ENCODE measurements at regions not wholly inside any gene's neighbourhood (a gene's known extent, or its start where the extent isn't known, plus 50 kb on each side); places are given as distances from the start of the nearest gene placed in this dataset.

DNA sequence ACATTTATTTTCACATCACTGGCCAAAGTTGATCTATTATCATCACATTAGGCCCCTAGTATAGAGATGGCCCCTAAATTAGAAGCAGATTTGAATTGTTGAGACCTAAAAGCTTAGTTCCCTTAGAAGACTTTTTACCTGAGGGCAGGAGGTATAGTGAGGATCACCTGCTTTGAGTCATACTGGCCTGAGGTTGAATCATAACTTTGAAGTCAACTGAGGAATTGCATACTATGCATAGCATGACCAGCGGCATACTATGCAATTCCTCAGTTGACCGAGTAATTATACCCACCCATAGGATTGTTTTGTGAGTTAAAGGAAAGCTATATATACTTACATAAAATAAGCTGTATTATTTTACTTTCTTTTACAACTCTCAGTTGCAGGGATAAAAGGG, 50.3 kb upstream of the DPH5 start:
- ATAC-seq = no peak
- intact Hi-C loops (cut with micrococcal nuclease; ENCODE audit: unreplicated experiment) = no loop called here
- no peak overlapping the region for H3K27ac ChIP-seq (ENCODE audit: low read length)
- no peak for TF ChIP-seq POLR2AphosphoS5 (IDR thresholded peaks at IDR 0.05; ENCODE audit: low read depth, low read length)
- TF ChIP-seq, protein P1, sequence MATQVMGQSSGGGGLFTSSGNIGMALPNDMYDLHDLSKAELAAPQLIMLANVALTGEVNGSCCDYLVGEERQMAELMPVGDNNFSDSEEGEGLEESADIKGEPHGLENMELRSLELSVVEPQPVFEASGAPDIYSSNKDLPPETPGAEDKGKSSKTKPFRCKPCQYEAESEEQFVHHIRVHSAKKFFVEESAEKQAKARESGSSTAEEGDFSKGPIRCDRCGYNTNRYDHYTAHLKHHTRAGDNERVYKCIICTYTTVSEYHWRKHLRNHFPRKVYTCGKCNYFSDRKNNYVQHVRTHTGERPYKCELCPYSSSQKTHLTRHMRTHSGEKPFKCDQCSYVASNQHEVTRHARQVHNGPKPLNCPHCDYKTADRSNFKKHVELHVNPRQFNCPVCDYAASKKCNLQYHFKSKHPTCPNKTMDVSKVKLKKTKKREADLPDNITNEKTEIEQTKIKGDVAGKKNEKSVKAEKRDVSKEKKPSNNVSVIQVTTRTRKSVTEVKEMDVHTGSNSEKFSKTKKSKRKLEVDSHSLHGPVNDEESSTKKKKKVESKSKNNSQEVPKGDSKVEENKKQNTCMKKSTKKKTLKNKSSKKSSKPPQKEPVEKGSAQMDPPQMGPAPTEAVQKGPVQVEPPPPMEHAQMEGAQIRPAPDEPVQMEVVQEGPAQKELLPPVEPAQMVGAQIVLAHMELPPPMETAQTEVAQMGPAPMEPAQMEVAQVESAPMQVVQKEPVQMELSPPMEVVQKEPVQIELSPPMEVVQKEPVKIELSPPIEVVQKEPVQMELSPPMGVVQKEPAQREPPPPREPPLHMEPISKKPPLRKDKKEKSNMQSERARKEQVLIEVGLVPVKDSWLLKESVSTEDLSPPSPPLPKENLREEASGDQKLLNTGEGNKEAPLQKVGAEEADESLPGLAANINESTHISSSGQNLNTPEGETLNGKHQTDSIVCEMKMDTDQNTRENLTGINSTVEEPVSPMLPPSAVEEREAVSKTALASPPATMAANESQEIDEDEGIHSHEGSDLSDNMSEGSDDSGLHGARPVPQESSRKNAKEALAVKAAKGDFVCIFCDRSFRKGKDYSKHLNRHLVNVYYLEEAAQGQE (IDR thresholded peaks at IDR 0.05; ENCODE audit: insufficient read depth in 1 of 2, low read depth in 2 of 2, low read length in 1 of 2) = no peak
- TF ChIP-seq SIN3A (IDR thresholded peaks at IDR 0.05; ENCODE audit: borderline replicate concordance, insufficient read depth, low read depth, low read length) = no peak
- no peak for TF ChIP-seq TCF7L2 (IDR thresholded peaks at IDR 0.05; ENCODE audit: low read depth, low read length)
- no peak for TF ChIP-seq CTCF (IDR thresholded peaks at IDR 0.05)
- in situ Hi-C loops (cut with HindIII; ENCODE audit: low pct_unique_long_range_greater_than_20kb, low sequenced_read_pairs) = no loop called here
- no peaks in the 10 kb centered on the region for H3K27me3 ChIP-seq (ENCODE audit: control insufficient read depth, insufficient read depth, low read length)
- no peaks in the 10 kb centered on the region for H3K36me3 ChIP-seq (ENCODE audit: control insufficient read depth, insufficient read depth, low read length)
- H3K4me1 ChIP-seq (ENCODE audit: control insufficient read depth, insufficient read depth, low read length) = no peaks in the 10 kb centered on the region
- BruUV-seq (replicated peaks) = no TSS peak
- POLR2A ChIA-PET = no interaction called here
- H3K4me3 ChIP-seq (ENCODE audit: low read depth in 2 of 2, low read length in 2 of 2) = no peak overlapping the region
- no peaks in the 10 kb centered on the region for H3K9me3 ChIP-seq (ENCODE audit: control insufficient read depth, insufficient read depth, low read depth, low read length)
- CTCF ChIA-PET = no interaction called here
- DNase-seq (ENCODE audit: low read depth, low spot score) = no peak

Data from Panc1 (cell line).